NCI-H2107 (cell line): ENCODE measurements at regions not wholly inside any gene's neighbourhood (a gene's known extent, or its start where the extent isn't known, plus 50 kb on each side); places are given as distances from the start of the nearest gene placed in this dataset.
A peak's percentile ranks its signal among the peaks of the same experiment; 100 is the strongest.
"Not testable (repeated sequence)": the region's sequence is repeated elsewhere in the genome, so short reads cannot be mapped to it uniquely, and the experiment has no call there.

Experiments
- DNase-seq: peaks from one replicate; lab custom pipeline; 2025; lab: John Stamatoyannopoulos, UW

DNA sequence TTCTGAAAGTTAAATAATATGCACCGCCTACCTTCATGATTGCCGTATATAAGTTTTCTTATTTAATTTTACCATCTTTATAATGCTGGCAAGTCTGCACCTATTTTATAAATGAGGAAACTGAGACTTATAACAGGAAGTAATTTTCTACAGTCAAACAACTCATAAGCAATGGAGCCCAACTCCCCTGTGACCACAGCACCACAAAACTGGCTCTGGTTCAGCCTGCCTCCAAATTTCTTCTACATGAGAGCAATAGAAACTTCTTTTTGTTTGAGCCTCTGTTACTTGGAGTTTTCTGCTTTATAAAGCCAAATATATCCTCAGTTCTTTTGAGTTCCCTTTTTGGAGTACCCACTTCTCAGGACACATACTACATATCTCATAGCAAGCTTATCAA lies 131.1 kb upstream of the HSF2 start:
- no peak for DNase-seq

DNA sequence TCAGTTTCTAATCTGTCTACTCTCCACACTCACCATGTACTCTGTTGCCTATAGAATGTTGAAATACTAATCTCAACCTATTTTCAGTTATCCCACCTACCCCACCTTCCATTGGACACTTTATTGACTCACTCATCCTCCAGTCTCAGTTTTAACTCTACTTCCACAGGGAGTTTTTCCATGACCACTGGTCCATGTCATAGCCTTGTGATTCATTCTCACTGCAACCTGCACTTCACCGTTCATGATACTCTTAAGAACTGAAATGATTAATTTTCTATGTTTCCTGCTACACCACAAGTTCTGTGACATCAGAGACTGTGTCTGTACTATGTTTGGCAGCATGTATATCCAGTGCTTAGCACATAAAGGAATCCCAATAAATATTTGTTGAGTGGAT lies 122.8 kb upstream of the HSF2 start:
- DNase-seq = no peak

DNA sequence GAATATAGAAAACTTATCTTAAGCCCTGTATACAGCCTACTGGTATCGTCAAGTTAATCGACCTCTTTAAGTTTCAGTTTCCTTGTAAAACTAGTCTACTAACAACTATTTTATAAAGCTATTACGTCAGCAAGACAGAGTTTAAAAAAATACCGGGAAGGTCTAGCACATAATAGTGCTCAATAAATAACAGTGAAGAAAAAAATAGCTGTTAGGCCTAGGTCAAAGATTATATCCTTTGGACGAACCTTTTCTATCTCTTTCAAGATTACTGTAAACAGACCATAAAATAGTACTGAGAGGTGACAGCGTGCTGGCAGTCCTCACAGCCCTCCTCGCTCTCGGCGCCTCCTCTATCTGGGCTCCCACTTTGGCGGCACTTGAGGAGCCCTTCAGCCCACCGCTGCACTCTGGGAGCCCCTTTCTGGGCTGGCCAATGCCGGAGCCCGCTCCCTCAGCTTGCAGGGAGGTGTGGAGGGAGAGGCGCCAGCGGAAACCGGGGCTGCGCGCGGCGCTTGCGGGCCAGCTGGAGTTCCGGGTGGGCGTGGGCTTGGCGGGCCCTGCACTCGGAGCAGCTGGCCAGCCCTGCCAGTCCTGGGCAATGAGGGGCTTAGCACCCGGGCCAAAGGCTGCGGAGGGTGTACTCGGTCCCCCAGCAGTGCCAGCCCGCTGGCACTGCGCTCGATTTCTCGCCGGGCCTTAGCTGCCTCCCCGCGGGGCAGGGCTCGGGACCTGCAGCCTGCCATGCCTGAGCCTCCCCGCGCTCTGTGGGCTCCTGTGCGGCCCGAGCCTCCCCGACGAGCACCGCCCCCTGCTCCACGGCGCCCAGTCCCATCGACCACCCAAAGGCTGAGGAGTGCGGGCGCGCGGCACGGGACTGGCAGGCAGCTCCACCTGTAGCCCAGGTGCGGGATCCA lies 119.1 kb upstream of the HSF2 start:
- not testable (repeated sequence) for DNase-seq

DNA sequence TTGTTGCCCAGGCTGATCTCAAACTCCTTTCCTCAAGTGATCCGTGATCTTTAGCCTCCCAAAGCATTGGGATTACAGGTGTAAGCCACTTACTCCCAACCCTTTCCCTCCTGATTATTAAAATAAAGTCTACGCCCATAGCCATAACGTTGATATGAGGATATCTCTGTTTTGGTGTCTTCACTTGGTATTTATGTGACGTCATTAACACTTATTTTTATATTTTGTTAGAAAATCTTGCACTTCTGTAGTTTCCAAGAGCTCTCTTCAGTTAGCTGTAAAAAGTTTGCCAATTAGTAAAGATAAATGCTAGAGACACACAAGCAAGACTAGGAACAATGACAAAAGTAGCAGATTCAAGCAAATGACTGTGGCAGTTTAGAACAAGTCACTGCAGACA lies 115.6 kb upstream of the HSF2 start:
- DNase-seq = no peak

DNA sequence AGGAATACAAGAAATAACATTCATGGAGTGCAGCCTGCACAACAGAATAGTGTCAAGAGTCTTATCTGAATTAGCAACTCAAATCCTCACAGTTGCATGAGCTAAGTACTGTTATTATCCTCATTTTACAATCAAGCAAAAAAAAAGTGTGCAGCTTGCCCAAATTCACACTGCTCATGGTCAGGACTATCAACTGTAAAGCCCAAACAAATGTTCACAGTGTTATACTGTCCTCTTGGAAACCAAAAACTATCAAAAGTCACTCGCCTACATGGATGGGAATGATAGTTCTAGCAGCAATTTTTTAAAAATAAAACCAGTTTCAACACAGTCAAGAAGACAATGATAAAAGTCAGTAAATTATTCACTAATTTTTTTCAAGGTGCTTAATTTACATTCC lies 114.6 kb upstream of the HSF2 start:
- no peak for DNase-seq

DNA sequence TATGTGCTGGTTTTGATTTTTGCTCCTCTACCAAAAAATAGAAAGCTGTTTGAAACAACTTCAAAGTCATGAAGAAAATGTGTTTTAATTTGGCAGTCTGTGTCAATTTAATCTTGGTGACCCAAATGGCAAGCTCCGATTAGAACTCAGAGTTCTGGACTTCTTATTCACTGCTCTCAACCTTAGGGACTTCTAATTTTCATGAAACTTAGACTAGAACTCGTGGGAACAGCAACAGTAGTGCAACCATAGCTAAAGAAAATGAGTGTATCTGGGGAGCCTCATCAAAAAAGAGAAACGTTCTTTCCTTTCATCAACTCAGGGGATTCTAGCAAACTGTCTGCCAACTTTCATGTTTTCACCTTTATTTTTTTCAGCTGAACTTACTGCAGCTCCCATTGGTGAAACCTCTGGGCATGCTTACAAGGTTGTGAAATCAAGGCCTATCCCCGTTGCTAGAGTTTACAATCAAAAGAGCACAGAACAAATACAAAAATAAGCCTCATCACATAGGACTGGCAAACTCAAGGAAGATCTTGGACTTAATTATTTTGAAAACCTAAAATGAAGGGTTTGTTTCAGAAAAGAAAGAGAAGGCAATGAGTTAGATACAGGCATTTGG lies 114.0 kb upstream of the HSF2 start:
- no peak for DNase-seq

DNA sequence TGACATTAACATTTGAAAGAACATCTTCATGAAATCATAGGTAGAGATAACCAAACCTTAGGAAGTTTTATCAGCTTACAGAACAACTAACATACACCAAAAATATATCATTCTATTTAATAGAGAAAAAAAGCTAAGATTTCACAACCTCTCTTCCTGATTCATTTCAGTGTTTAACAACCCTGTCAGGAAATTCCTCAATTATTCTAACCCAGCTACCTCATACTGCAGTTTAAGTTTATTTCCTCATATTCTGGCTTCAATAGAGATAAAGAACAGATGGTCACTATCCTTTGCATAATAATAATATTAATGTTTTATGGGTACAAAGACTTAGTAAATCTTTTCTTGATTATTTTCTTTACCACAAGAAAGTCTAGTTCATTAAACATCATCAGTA lies 112.9 kb upstream of the HSF2 start:
- no peak for DNase-seq

DNA sequence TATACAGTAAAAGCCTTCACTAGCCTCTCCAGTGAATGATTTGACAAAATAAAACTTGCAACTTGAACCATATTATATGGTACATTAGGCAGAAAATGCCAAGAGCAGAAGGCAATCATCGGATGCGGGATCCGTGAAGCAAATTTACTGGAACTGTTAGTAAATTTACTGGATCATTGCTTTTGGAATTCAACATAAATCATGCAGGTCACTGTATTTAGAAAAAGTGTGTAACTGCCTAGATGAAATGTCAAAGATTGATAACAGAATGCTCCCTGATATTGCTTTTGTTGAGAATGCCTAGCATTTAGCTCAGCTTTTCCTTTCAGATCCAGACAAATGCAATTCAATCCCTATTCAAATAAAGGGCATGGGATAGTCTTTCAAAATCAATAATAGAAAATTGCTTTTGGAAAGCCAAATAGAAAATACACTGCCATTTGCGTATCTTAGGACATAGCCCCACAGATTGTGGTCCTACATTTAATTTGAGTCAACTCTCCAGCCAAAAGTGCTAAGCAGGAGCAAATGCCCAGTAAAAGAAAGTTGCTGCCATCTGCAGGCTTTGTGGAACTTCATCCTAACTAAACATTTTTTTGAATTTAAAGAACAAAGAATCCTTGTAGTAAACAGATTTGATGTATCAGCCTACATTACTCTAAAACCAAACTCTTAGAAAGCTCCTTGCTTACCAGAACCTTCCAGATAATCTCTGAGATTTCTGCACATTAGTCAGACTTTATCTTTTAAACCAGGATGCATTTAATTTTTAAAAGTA lies 109.5 kb upstream of the HSF2 start:
- peak; percentile 5 for DNase-seq

DNA sequence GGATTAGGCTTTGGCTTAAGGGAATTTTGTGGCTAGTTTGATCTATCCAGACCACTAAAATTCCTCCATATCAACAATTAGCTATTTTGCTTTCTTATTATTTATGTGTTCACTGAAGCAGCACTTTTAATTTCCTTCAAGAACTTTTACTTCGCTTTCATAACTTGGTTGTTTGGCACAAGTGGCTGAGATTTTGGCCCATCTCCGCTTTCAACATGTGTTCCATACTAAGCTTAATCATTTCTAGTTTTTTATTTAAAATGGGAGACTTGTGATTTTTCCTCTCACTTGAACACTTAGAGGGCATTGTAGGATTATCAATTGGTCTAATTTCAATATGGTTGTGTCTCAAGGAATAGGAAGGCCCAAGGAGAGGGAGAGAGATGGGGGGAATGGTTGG lies 102.4 kb upstream of the HSF2 start:
- DNase-seq = no peak

DNA sequence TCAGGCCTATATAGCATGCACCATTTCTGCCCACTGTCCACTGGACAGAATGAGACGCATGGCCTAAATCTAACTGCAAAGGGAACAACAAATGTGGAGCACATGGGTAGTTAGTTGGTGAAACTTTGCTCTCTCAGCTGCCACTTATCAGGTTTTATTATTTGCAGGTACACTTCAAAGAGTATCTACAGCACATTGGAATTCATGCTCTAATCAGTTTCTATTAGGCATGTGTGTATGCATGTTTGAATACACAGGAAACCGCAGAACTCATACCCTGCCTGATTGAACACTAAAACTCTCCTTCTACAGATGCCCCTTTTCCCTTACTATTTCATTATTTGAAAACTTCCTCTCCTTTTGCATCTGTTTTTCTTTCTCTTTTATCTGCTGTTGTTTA lies 97.4 kb upstream of the HSF2 start:
- no peak for DNase-seq

DNA sequence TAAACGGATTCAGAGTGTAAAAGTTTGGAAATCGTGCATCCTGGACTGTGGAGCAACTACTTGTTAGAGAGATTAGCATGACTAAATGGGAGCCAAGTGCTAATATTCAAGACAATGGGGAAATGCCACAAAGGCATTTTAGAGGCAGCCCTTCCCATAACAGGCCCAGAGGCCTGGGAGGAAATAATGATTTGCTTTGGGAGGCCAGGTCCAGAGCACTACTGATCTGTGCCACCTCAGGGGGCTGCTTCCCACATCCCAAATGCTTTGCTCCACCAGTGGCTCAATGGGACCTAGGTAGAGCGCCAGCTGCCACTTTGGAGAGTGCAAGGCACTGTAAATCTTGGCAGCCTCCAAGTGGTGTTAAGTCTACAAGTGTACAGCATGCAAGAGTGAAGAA lies 91.9 kb upstream of the HSF2 start:
- DNase-seq = no peak

DNA sequence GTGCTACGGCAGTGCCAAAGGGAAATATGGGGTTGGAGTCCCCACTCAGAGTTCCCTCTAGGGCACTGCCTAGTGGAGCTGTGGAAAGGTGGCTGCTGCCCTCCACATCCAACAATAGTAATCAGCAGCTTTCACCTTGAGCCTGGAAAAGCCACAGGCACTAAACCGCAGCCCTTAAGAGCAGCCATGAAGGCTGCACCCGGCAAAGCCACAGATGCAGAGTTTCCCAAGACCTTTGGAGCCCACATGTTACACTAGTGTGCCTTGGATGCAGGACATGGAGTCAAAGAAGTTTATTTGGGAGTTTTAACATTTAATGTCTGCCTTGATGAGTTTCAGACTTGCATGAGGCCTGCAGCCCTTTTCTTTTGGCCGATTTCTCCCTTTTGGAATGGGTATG lies 91.4 kb upstream of the HSF2 start:
- no peak for DNase-seq

DNA sequence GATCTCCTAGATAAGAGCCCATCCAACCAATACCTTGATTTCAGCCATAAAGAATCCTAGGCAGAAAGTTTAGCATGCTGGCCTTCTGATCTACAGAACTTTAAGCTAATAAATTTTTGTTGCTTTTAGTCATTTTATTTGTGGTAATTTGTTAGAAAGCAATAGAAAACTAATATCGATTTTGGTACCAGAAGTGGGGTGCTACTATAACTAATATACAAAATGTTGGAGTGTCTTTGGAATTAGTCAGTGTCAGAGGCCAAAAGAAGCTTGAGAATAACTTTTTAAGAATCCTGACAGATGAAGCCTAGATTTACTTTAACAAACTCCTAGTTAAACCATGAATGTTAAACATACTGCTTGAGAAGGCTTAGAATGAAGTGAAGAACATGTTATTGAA lies 83.6 kb upstream of the HSF2 start:
- no peak for DNase-seq

DNA sequence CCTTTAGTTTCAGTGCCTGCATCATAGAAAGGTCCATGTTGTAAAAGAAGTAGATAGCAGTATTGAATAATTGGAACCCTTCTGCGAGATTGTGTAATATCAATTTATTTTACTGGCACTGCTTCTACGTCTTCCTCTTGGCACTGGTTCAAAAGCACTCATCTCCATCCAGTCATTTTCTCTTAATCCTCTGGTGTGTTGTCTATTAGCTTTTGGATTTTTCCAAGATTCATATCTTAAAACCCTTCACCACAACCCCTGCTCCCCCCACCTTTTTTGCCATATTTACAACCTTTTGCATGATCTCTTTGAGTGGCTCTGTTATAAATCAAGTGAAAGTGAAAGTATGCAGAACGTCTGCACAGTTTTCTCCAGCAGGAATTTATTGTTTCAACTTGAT lies 76.6 kb upstream of the HSF2 start:
- DNase-seq = no peak

DNA sequence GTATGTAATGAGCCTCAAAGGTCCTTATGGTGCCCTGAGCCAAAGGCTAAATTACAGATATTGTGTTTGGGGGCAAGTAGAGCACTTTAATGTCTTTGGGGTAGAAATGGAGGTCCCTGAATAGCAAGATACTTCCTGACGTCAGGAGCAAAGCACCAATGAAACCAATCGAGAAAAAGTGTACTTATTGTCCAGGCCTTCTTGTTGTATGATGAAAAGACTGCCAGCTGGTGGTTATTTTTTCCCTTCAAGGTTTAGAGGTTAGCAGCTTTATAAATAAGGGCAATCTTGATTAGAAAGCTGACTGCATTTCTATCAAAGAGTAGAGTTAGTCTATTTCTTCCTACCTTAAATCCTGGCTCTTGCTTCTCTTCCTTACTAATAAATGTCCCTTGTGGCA lies 76.1 kb upstream of the HSF2 start:
- no peak for DNase-seq

DNA sequence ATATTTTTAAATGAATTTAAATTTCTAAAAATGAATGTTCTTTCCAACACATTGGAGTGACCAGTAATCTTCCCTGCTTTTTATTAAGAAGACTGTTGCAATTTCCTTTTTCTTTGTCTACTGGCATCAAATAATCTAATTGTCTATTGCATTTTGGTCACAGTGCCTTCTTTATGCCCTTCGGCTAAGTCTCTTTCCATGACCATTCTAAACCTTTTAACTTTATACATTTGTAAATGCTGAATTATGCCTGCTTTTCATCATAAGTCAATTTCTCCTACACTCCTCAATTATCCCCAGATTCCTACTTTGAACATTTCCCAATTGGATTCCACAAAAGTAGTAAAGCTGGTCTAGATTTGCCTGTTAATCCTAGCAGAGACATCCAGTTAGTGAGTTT lies 69.1 kb upstream of the HSF2 start:
- no peak for DNase-seq

DNA sequence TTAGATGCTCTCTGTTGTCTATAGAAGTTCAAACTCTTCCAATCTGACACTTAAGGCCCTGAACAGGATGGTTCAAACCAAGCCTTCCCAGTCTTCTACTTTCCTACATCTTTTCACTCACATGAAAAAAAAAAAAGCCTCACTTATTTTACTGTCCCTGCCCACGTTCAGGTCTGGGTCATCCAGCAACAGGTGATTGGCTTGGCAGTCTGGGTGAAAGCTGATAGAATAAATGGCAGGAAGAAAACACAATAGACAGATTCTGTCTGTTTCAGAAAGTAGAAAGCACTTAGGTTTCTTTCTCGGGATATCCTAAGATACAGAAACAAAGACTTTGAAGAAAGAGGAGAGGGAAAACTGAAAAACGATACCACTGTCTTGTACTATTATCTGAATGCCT lies 61.8 kb upstream of the HSF2 start:
- no peak for DNase-seq

DNA sequence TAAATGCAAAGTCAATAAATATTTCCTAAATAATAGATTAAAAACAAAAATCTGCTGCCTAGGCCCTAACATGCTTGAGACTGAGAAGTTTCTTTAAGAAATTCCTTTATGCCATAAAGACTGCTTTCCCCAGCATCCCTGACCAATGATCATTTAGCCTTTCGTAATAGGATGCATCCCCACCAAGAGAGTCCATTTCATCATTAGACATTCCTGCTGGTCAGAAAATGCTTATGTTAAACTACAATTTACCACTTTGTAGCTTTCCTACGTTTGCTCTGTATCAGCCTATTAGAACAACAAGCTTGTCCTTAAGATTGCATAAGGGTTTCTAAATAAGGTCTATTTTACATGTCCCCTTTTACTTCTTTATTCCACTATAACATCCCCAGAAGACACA lies 59.8 kb upstream of the HSF2 start:
- DNase-seq = no peak

DNA sequence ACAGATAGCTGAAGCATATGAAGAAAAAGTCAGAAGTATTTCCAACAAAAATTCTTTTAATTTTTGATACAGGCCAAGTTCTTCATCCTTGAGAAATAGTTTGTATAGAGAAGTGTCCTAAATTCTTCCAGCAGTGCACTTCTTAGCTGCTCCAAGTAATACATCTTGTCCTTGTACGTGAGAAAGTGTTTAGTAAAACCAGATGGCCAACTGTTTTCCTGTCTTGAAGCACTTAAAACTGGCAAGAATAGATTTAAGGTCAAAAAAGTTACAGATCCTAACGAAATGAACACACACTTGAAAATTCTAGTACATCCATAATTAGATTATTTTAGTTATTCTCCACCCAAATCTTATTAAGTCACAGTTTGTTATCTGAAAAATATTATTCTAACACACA lies 52.2 kb upstream of the HSF2 start:
- no peak for DNase-seq

DNA sequence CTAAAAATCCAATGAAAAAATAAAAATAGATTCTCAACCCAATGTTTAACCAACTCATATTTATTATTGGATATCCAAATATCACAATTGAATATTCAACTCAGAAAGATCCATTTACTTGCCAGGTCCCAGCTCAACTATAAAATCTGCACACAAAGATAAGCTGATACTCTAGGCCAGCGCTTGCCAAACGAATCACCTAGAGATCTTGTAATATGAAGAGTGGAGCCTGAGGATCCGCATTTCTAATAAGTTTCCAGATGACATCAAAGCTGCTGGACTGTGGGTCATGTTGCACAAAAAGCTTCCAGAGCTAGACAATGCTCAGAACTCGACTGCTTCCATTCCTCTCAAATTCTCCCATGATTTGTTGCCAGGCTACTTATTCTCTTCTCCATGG lies 51.7 kb upstream of the HSF2 start:
- no peak for DNase-seq
